ENCODE measurements at regions not wholly inside any gene's neighbourhood (a gene's known extent, or its start where the extent isn't known, plus 50 kb on each side); places are given as distances from the start of the nearest gene placed in this dataset.

DNA sequence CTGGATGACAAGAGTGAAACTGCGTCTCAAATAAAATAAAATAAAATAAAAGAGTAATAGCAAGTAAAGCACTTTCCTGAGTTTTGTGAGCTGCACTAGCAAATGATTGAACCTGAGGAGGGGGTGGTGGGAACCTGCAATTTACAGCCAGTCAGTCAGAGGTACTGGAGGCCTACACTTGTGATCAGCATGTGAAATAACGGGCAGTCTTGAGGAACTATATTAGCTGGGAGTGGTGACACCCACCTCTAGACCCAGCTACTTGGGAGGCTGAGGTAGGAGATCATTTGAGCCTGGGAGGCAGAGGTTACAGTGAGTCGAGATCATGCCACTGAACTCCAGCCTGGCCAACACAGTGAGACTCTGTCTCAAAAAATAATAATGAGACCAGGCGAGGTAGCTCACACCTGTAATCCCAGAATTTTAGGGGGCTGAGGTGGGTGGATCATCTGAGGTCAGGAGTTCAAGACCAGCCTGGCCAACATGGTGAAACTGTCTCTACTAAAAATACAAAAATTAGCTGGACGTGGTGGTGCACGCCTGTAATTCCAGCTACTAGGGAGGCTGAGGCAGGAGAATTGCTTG lies 537.1 kb upstream of the HTR2C start:
- no peak for TF ChIP-seq POLR2A (IDR thresholded peaks at IDR 0.05)
- TF ChIP-seq, protein P1, sequence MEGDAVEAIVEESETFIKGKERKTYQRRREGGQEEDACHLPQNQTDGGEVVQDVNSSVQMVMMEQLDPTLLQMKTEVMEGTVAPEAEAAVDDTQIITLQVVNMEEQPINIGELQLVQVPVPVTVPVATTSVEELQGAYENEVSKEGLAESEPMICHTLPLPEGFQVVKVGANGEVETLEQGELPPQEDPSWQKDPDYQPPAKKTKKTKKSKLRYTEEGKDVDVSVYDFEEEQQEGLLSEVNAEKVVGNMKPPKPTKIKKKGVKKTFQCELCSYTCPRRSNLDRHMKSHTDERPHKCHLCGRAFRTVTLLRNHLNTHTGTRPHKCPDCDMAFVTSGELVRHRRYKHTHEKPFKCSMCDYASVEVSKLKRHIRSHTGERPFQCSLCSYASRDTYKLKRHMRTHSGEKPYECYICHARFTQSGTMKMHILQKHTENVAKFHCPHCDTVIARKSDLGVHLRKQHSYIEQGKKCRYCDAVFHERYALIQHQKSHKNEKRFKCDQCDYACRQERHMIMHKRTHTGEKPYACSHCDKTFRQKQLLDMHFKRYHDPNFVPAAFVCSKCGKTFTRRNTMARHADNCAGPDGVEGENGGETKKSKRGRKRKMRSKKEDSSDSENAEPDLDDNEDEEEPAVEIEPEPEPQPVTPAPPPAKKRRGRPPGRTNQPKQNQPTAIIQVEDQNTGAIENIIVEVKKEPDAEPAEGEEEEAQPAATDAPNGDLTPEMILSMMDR (IDR thresholded peaks at IDR 0.05), result no peak

Measured in right lobe of liver (tissue), 4 donors.